ENCODE measurements at regions not wholly inside any gene's neighbourhood (a gene's known extent, or its start where the extent isn't known, plus 50 kb on each side); places are given as distances from the start of the nearest gene placed in this dataset.
A peak's percentile ranks its signal among the peaks of the same experiment; 100 is the strongest.
"Not testable (repeated sequence)": the region's sequence is repeated elsewhere in the genome, so short reads cannot be mapped to it uniquely, and the experiment has no call there.

- DNase-seq: no peak
Measured at GRCh38 chrX:82734140-82734539, 774.0 kb upstream of the POU3F4 start.

GRCh38 chrX:82738313-82738712, 769.8 kb upstream of the POU3F4 start:
- not testable (repeated sequence) for DNase-seq

GRCh38 chrX:82742351-82742750, 765.7 kb upstream of the POU3F4 start:
- DNase-seq: no peak

GRCh38 chrX:82745725-82746124, 762.4 kb upstream of the POU3F4 start:
- not testable (repeated sequence) for DNase-seq

- DNase-seq: peak; percentile 8
Measured at GRCh38 chrX:82748906-82749505, 759.1 kb upstream of the POU3F4 start.

GRCh38 chrX:82756272-82756671, 751.8 kb upstream of the POU3F4 start:
- DNase-seq: no peak

GRCh38 chrX:82757614-82758013, 750.5 kb upstream of the POU3F4 start:
- DNase-seq: no peak

GRCh38 chrX:82764521-82764920, 743.6 kb upstream of the POU3F4 start:
- no peak for DNase-seq

GRCh38 chrX:82765811-82766210, 742.3 kb upstream of the POU3F4 start:
- DNase-seq: no peak

GRCh38 chrX:82775426-82775825, 732.7 kb upstream of the POU3F4 start:
- no peak for DNase-seq

GRCh38 chrX:82782014-82782413, 726.1 kb upstream of the POU3F4 start:
- no peak for DNase-seq

GRCh38 chrX:82812902-82813301, 695.2 kb upstream of the POU3F4 start:
- not testable (repeated sequence) for DNase-seq

- DNase-seq: peak; percentile 46
Measured at GRCh38 chrX:82813671-82814078, 694.4 kb upstream of the POU3F4 start.

- DNase-seq: no peak
Measured at GRCh38 chrX:82816001-82816400, 692.1 kb upstream of the POU3F4 start.

- no peak for DNase-seq
Measured at GRCh38 chrX:82816562-82816961, 691.5 kb upstream of the POU3F4 start.

- DNase-seq: no peak
Measured at GRCh38 chrX:82842286-82842685, 665.8 kb upstream of the POU3F4 start.

- DNase-seq: no peak
Measured at GRCh38 chrX:82848111-82848510, 660.0 kb upstream of the POU3F4 start.
